ENCODE measurements at regions not wholly inside any gene's neighbourhood (a gene's known extent, or its start where the extent isn't known, plus 50 kb on each side); places are given as distances from the start of the nearest gene placed in this dataset.

DNA sequence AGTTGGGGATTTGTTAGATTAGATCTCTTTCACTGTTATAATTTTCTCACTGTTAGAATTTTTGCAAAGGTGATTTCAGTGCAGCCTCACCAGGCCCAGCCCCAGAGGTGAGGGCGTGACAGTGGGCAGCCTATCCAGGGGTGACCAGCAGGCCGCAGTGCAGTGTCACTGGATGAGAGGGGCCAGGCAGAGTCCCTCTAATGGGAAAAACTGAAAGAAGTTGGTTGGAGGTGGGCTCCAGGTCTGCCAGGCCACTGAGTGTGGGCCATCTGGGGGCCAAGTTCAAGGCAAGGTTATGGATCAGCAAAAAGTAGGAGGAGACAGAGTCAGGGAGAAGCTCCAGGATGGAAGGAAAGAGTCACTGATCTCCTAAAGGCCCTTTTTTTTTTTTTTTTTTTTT lies 90.5 kb upstream of the SDK1 start:
- no peaks in the 10 kb centered on the region for H3F3A ChIP-seq (replicated peaks; ENCODE audit: insufficient read depth)
- CTCF ChIA-PET = interaction anchor here (0.7 to 1.8 kb wide), 4 partner anchors 8 to 323 kb away, joined by 3 read pairs; no protein-coding TSS in a partner anchor
- no peaks in the 10 kb centered on the region for H3K9me2 ChIP-seq
- no peak overlapping the region for H3K9ac ChIP-seq
- peak; percentile 73 for TF ChIP-seq RAD21 (IDR thresholded peaks at IDR 0.05; ENCODE audit: low read length)
- no peak for TF ChIP-seq JUND (IDR thresholded peaks at IDR 0.05)
- TF ChIP-seq, protein P1, sequence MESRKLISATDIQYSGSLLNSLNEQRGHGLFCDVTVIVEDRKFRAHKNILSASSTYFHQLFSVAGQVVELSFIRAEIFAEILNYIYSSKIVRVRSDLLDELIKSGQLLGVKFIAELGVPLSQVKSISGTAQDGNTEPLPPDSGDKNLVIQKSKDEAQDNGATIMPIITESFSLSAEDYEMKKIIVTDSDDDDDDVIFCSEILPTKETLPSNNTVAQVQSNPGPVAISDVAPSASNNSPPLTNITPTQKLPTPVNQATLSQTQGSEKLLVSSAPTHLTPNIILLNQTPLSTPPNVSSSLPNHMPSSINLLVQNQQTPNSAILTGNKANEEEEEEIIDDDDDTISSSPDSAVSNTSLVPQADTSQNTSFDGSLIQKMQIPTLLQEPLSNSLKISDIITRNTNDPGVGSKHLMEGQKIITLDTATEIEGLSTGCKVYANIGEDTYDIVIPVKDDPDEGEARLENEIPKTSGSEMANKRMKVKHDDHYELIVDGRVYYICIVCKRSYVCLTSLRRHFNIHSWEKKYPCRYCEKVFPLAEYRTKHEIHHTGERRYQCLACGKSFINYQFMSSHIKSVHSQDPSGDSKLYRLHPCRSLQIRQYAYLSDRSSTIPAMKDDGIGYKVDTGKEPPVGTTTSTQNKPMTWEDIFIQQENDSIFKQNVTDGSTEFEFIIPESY (IDR thresholded peaks at IDR 0.05; ENCODE audit: borderline replicate concordance, low read depth) = no peak
- TF ChIP-seq, protein P2, sequence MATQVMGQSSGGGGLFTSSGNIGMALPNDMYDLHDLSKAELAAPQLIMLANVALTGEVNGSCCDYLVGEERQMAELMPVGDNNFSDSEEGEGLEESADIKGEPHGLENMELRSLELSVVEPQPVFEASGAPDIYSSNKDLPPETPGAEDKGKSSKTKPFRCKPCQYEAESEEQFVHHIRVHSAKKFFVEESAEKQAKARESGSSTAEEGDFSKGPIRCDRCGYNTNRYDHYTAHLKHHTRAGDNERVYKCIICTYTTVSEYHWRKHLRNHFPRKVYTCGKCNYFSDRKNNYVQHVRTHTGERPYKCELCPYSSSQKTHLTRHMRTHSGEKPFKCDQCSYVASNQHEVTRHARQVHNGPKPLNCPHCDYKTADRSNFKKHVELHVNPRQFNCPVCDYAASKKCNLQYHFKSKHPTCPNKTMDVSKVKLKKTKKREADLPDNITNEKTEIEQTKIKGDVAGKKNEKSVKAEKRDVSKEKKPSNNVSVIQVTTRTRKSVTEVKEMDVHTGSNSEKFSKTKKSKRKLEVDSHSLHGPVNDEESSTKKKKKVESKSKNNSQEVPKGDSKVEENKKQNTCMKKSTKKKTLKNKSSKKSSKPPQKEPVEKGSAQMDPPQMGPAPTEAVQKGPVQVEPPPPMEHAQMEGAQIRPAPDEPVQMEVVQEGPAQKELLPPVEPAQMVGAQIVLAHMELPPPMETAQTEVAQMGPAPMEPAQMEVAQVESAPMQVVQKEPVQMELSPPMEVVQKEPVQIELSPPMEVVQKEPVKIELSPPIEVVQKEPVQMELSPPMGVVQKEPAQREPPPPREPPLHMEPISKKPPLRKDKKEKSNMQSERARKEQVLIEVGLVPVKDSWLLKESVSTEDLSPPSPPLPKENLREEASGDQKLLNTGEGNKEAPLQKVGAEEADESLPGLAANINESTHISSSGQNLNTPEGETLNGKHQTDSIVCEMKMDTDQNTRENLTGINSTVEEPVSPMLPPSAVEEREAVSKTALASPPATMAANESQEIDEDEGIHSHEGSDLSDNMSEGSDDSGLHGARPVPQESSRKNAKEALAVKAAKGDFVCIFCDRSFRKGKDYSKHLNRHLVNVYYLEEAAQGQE (IDR thresholded peaks at IDR 0.05; ENCODE audit: low read depth, low read length) = no peak
- no peak for TF ChIP-seq TCF12 (IDR thresholded peaks at IDR 0.05)
- TF ChIP-seq FOSL2 (IDR thresholded peaks at IDR 0.05; ENCODE audit: borderline replicate concordance, low read depth) = no peak
- no peak for TF ChIP-seq MXI1 (IDR thresholded peaks at IDR 0.05; ENCODE audit: low read depth, low read length)
- H4K20me1 ChIP-seq (ENCODE audit: insufficient read depth) = no peaks in the 10 kb centered on the region
- no peak overlapping the region for H2AFZ ChIP-seq (ENCODE audit: low read depth)
- DNase-seq = peak; percentile 55
- H3K79me2 ChIP-seq (ENCODE audit: insufficient read depth) = no peaks in the 10 kb centered on the region
- H3K36me3 ChIP-seq (replicated peaks in 1 of 2; ENCODE audit: control insufficient read depth in 1 of 2, insufficient read depth in 2 of 2, low read length in 1 of 2) = no peaks in the 10 kb centered on the region
- POLR2A ChIA-PET = no interaction called here
- H3K4me1 ChIP-seq (ENCODE audit: control insufficient read depth in 1 of 2, insufficient read depth in 2 of 2, low read depth in 1 of 2, low read length in 1 of 2) = no peaks in the 10 kb centered on the region; a peak in 1 of 4 replicates
- no peak overlapping the region for H3K27ac ChIP-seq (ENCODE audit: low read depth in 2 of 2, low read length in 1 of 2)
- no peaks in the 10 kb centered on the region for H3K27me3 ChIP-seq (ENCODE audit: insufficient read depth)
- H3K9me3 ChIP-seq = no peaks in the 10 kb centered on the region
- no peak overlapping the region for H3K4me2 ChIP-seq
- WGBS (ENCODE audit: low lambda C conversion rate) = 36% methylated on average over 2 of the region's 2 CpGs
- H3K4me3 ChIP-seq (ENCODE audit: low read depth in 2 of 2, low read length in 1 of 2) = no peak overlapping the region

DNA sequence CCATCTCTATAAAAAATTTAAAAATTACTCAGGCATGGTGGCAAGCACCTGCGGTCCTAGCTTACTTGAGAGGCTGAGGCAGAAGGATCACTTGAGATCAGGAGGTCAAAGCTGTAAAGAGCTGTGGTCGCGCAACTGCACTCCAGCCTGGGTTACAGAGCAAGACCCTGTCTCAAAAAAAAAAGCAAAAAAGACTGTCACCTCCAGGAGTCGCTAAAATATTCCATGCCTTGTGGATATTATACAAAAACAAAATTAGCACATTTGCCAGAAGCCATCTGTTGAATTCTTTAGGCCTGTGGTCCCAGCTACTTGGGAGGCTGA lies 87.0 kb upstream of the SDK1 start:
- POLR2A ChIA-PET = no interaction called here
- Histone ChIP-seq H3K9me2 (no peaks in the 10 kb centered on the region), H3K79me2 (ENCODE audit: insufficient read depth) (no peaks in the 10 kb centered on the region), H3K36me3 (replicated peaks in 1 of 2; ENCODE audit: control insufficient read depth in 1 of 2, insufficient read depth in 2 of 2, low read length in 1 of 2) (no peaks in the 10 kb centered on the region), H3K4me3 (ENCODE audit: low read depth in 2 of 2, low read length in 1 of 2) (no peak overlapping the region), H3K4me1 (ENCODE audit: control insufficient read depth in 1 of 2, insufficient read depth in 2 of 2, low read depth in 1 of 2, low read length in 1 of 2) (no peaks in the 10 kb centered on the region; a peak in 1 of 4 replicates), H4K20me1 (ENCODE audit: insufficient read depth) (no peaks in the 10 kb centered on the region), H3K9me3 (no peaks in the 10 kb centered on the region), H3K4me2 (no peak overlapping the region), H3F3A (replicated peaks; ENCODE audit: insufficient read depth) (no peaks in the 10 kb centered on the region), H3K27me3 (ENCODE audit: insufficient read depth) (no peaks in the 10 kb centered on the region), H2AFZ (ENCODE audit: low read depth) (no peak overlapping the region), H3K27ac (ENCODE audit: low read depth in 2 of 2, low read length in 1 of 2) (no peak overlapping the region), H3K9ac (no peak overlapping the region)
- no peak for TF ChIP-seq NFIC (IDR thresholded peaks at IDR 0.05; ENCODE audit: borderline replicate concordance)
- no peak for TF ChIP-seq CHD2 (IDR thresholded peaks at IDR 0.05; ENCODE audit: low read length, partially characterized antibody)
- TF ChIP-seq FOXJ3 (CRISPR knock-in tag; IDR thresholded peaks at IDR 0.05) = no peak
- TF ChIP-seq TEAD4 (IDR thresholded peaks at IDR 0.05; ENCODE audit: borderline replicate concordance, insufficient read depth) = no peak
- CTCF ChIA-PET = interaction anchor here (0.9 to 1.0 kb wide), 2 partner anchors 23 to 124 kb away, joined by 3 read pairs; no protein-coding TSS in a partner anchor
- 41% methylated on average over 4 of the region's 4 CpGs for WGBS (ENCODE audit: low lambda C conversion rate)
- DNase-seq = no peak
